D341Med (cell line): ENCODE measurements at regions not wholly inside any gene's neighbourhood (a gene's known extent, or its start where the extent isn't known, plus 50 kb on each side); places are given as distances from the start of the nearest gene placed in this dataset.

Experiments used
- DNase-seq: peaks from one replicate; pipeline ENCODE4 v3.0.0; 2012; ENCODE audit warnings: low spot score

GRCh38 chr15:47997195-47998080 lies 123.4 kb upstream of the SLC24A5 start:
- DNase-seq = no peak

GRCh38 chr15:47998619-47999019 lies 122.2 kb upstream of the SLC24A5 start:
- DNase-seq = no peak

GRCh38 chr15:48001393-48002039 lies 119.3 kb upstream of the SLC24A5 start:
- DNase-seq = no peak

- no peak for DNase-seq
These were observed 118.0 kb upstream of the SLC24A5 start for GRCh38 chr15:48002767-48003166.

- no peak for DNase-seq
These were observed 117.3 kb upstream of the SLC24A5 start for GRCh38 chr15:48003441-48003840.

- no peak for DNase-seq
These were observed 115.7 kb upstream of the SLC24A5 start for GRCh38 chr15:48005077-48005476.

GRCh38 chr15:48006031-48006511 lies 114.7 kb upstream of the SLC24A5 start:
- no peak for DNase-seq

- DNase-seq = no peak
These were observed 110.5 kb upstream of the SLC24A5 start for GRCh38 chr15:48010316-48010715.

- no peak for DNase-seq
These were observed 108.6 kb upstream of the SLC24A5 start for GRCh38 chr15:48012191-48012590.

GRCh38 chr15:48016865-48017264 lies 103.9 kb upstream of the SLC24A5 start:
- no peak for DNase-seq

- no peak for DNase-seq
These were observed 103.0 kb upstream of the SLC24A5 start for GRCh38 chr15:48017747-48018146.

GRCh38 chr15:48020166-48020565 lies 100.6 kb upstream of the SLC24A5 start:
- DNase-seq = no peak

- DNase-seq = no peak
These were observed 99.3 kb upstream of the SLC24A5 start for GRCh38 chr15:48021336-48022086.

GRCh38 chr15:48025118-48025517 lies 95.7 kb upstream of the SLC24A5 start:
- DNase-seq = no peak

- DNase-seq = no peak
These were observed 92.1 kb upstream of the SLC24A5 start for GRCh38 chr15:48028712-48029111.

- no peak for DNase-seq
These were observed 91.1 kb upstream of the SLC24A5 start for GRCh38 chr15:48029642-48030041.

GRCh38 chr15:48031466-48031865 lies 89.3 kb upstream of the SLC24A5 start:
- DNase-seq = no peak

GRCh38 chr15:48031973-48032372 lies 88.8 kb upstream of the SLC24A5 start:
- DNase-seq = no peak

- DNase-seq = no peak
These were observed 87.9 kb upstream of the SLC24A5 start for GRCh38 chr15:48032911-48033310.

- DNase-seq = no peak
These were observed 82.6 kb upstream of the SLC24A5 start for GRCh38 chr15:48038221-48038620.

GRCh38 chr15:48040166-48040817 lies 80.5 kb upstream of the SLC24A5 start:
- DNase-seq = no peak

- DNase-seq = no peak
These were observed 79.3 kb upstream of the SLC24A5 start for GRCh38 chr15:48041454-48041853.
